SU-DHL-6 (cell line): ENCODE measurements at regions not wholly inside any gene's neighbourhood (a gene's known extent, or its start where the extent isn't known, plus 50 kb on each side); places are given as distances from the start of the nearest gene placed in this dataset.

Experiments
- H2AFZ ChIP-seq: fragments of 200-600 bp; sonication (generic); 2 replicates; pipeline ENCODE4 v1.6.1; 2014; ENCODE audit warnings: low read depth, mild to moderate bottlenecking, moderate library complexity, mixed read lengths, antibody characterized with exemption, low read length; ENCODE audit not compliant: severe bottlenecking
- H3F3A ChIP-seq: fragments of 200-600 bp; shearing (Covaris generic); 2 replicates; pipeline ENCODE4 v1.6.0; 2016; ENCODE audit warnings: antibody characterized with exemption, mild to moderate bottlenecking; ENCODE audit not compliant: insufficient read depth
- H3K27ac ChIP-seq: fragments of 200-600 bp; sonication (generic); 2 replicates; pipeline ENCODE4 v1.5.1; 2016; ENCODE audit warnings: low read depth, mild to moderate bottlenecking, low read length, moderate library complexity, mixed read lengths
- H3K27me3 ChIP-seq: fragments of 200-600 bp; sonication (generic), shearing (Covaris generic); 2 replicates; pipeline ENCODE4 v1.6.0; 2014; ENCODE audit warnings: mild to moderate bottlenecking, low read length
- H3K36me3 ChIP-seq: fragments of 200-600 bp; sonication (generic); 2 replicates; pipeline ENCODE4 v1.6.1; 2014; ENCODE audit warnings: mild to moderate bottlenecking, low read length, mixed read lengths
- H3K4me2 ChIP-seq: fragments of 300-600, 200-600 bp; shearing (Covaris generic), sonication (generic); 2 replicates; pipeline ENCODE4 v1.6.0; 2014; ENCODE audit warnings: low read length, low read depth, mild to moderate bottlenecking; ENCODE audit not compliant: poor library complexity, severe bottlenecking
- H3K4me3 ChIP-seq: fragments of 200-600 bp; sonication (generic); 2 replicates; pipeline ENCODE4 v1.5.1; 2014; ENCODE audit warnings: antibody characterized with exemption, low read length, mild to moderate bottlenecking, mixed read lengths; ENCODE audit not compliant: insufficient read depth, poor library complexity, severe bottlenecking
- H3K79me2 ChIP-seq: fragments of 200-600 bp; sonication (generic); 2 replicates; pipeline ENCODE4 v1.6.1; 2014; ENCODE audit warnings: mild to moderate bottlenecking, low read length, moderate library complexity; ENCODE audit not compliant: insufficient read depth
- H3K9ac ChIP-seq: fragments of 200-600 bp; sonication (generic); 2 replicates; pipeline ENCODE4 v1.7.0; 2014; ENCODE audit warnings: mild to moderate bottlenecking, low read length
- H3K9me2 ChIP-seq: fragments of 200-600 bp; sonication (generic); replicated peaks from 2 replicates; pipeline ENCODE4 v1.6.1; 2014; ENCODE audit warnings: low read length; ENCODE audit not compliant: insufficient read depth
- H3K9me3 ChIP-seq: fragments of 200-600 bp; sonication (generic); 2 replicates; pipeline ENCODE4 v1.6.1; 2014; ENCODE audit warnings: low read length, mixed read lengths; ENCODE audit not compliant: insufficient read depth
- H4K20me1 ChIP-seq: fragments of 200-600 bp; sonication (generic); 2 replicates; pipeline ENCODE4 v1.6.1; 2014; ENCODE audit warnings: low read depth, mild to moderate bottlenecking, antibody characterized with exemption, low read length, moderate library complexity, mixed read lengths
- CTCF ChIP-seq: fragments of 200-600 bp; sonication (generic); IDR thresholded peaks from one replicate; pipeline ENCODE4 v1.5.1; 2017; ENCODE audit warnings: antibody characterized with exemption, mild to moderate bottlenecking, low read length, moderate library complexity; ENCODE audit not compliant: insufficient read depth, poor library complexity, severe bottlenecking
- EZH2phosphoT487 ChIP-seq: fragments of 200-600 bp; sonication (generic), shearing (Covaris generic); conservative IDR thresholded peaks from 2 replicates; pipeline ENCODE4 v1.6.1; 2018; ENCODE audit warnings: mild to moderate bottlenecking, antibody characterized with exemption, low read length, moderate library complexity, mixed read lengths

GRCh38 chr15:94061041-94061440 lies 170.3 kb upstream of the MCTP2 start:
- Histone ChIP-seq H4K20me1 (no peaks in the 10 kb centered on the region), H3K36me3 (no peaks in the 10 kb centered on the region), H3F3A (no peaks in the 10 kb centered on the region), H3K9me3 (no peaks in the 10 kb centered on the region), H3K4me2 (no peak overlapping the region), H3K9me2 (no peaks in the 10 kb centered on the region), H2AFZ (no peak overlapping the region), H3K9ac (no peak overlapping the region), H3K79me2 (no peaks in the 10 kb centered on the region), H3K4me3 (no peak overlapping the region), H3K27me3 (no peaks in the 10 kb centered on the region), H3K27ac (no peak overlapping the region)
- TF ChIP-seq EZH2phosphoT487 (no peak), CTCF (no peak)

DNA sequence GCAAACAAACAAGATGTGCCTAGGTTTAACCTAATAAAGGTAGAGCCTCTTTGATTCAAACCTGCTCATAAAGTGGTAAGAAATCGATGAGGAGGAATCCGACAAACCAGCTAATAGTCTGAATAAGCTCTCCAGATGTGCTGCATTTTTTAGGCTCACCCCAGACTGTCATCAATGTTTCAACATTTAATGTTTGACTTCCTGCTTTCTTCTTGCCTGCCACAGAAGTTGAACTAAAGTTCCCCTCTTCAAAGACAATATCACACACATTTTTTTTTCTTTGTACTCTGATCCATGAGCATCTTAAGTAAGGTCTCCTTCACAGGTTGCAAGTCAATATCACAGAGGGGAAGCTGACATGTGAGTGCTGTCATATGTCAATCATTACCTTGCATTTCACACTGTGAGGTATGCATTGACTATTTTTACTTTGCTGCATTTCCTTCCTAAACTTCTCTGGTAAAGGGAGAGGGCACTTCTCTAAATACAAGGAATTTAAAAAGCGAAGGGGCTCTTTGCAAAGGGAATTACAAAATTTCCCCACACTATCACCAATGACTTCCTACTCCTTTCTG lies 172.3 kb upstream of the MCTP2 start:
- no peak overlapping the region for H3K4me3 ChIP-seq
- H3K79me2 ChIP-seq: no peaks in the 10 kb centered on the region
- H3K36me3 ChIP-seq: no peaks in the 10 kb centered on the region
- H3K4me2 ChIP-seq: no peak overlapping the region
- TF ChIP-seq CTCF: no peak
- no peak for TF ChIP-seq EZH2phosphoT487
- no peak overlapping the region for H2AFZ ChIP-seq
- H3K27me3 ChIP-seq: no peaks in the 10 kb centered on the region
- H3K9ac ChIP-seq: no peak overlapping the region
- no peaks in the 10 kb centered on the region for H3K9me2 ChIP-seq
- H3F3A ChIP-seq: no peaks in the 10 kb centered on the region
- H3K9me3 ChIP-seq: no peaks in the 10 kb centered on the region
- no peaks in the 10 kb centered on the region for H4K20me1 ChIP-seq
- no peak overlapping the region for H3K27ac ChIP-seq

- Histone ChIP-seq H3K36me3 (no peaks in the 10 kb centered on the region), H3K79me2 (no peaks in the 10 kb centered on the region), H3K4me3 (no peak overlapping the region), H3K4me2 (no peak overlapping the region), H2AFZ (no peak overlapping the region), H3F3A (no peaks in the 10 kb centered on the region), H3K9me3 (no peaks in the 10 kb centered on the region), H3K27ac (no peak overlapping the region), H4K20me1 (no peaks in the 10 kb centered on the region), H3K9me2 (no peaks in the 10 kb centered on the region), H3K9ac (no peak overlapping the region), H3K27me3 (no peaks in the 10 kb centered on the region)
- TF ChIP-seq CTCF (no peak), EZH2phosphoT487 (no peak)
These were observed 174.1 kb upstream of the MCTP2 start for GRCh38 chr15:94057305-94057704.

DNA sequence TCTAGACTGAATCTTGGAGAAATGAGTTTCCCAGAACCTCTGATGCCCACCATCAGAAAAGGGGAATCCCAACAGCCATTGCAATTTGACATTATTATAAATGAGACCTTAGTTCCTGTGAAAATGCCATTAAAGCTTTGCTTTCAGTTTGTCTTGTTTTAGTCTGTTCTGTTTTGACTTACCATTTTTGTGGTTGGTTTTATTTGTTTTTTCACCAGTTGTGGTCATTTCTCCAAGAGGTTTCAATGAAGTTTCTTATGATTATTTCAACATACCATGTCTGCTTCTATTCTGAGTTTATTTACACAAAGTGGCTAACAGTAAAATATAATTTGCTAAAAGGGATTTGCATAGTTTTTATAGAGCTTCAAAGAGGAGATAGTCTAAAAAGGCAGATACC lies 175.0 kb upstream of the MCTP2 start:
- Histone ChIP-seq H2AFZ (no peak overlapping the region), H3K27ac (no peak overlapping the region), H3K9me3 (no peaks in the 10 kb centered on the region), H3F3A (no peaks in the 10 kb centered on the region), H3K36me3 (no peaks in the 10 kb centered on the region), H3K27me3 (no peaks in the 10 kb centered on the region), H3K4me2 (no peak overlapping the region), H3K9ac (no peak overlapping the region), H4K20me1 (no peaks in the 10 kb centered on the region), H3K9me2 (no peaks in the 10 kb centered on the region), H3K79me2 (no peaks in the 10 kb centered on the region), H3K4me3 (no peak overlapping the region)
- TF ChIP-seq CTCF (no peak), EZH2phosphoT487 (no peak)
